ENCODE measurements at regions not wholly inside any gene's neighbourhood (a gene's known extent, or its start where the extent isn't known, plus 50 kb on each side); places are given as distances from the start of the nearest gene placed in this dataset.
"Not testable (repeated sequence)": the region's sequence is repeated elsewhere in the genome, so short reads cannot be mapped to it uniquely, and the experiment has no call there.

DNA sequence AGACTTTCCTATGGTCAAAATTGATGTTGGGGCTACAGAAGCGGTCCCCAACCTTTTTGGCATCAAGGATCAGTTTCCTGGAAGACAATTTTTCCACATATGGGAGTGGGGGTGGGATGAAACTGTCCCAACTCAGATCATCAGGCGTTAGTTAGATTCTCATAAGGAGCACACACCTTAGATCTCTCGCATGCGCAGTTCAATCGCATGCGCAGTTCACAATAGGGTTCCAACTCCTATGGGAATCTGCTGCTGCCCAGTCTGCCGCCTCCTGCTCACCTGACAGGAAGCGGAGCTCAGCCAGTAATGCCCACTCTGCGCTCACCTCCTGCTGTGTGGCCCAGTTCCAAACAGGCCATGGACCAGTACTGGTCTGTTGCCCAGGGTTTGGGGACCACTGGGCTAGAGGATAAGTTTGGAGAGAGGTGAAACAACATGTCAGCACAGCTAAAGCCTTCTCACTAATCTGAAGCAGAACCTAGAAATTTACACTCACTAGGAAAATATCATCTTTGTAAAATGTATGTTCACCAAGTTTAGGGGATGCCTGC, 410.8 kb upstream of the ZNF804A start:
- intact Hi-C loops (cut with micrococcal nuclease): no loop called here

DNA sequence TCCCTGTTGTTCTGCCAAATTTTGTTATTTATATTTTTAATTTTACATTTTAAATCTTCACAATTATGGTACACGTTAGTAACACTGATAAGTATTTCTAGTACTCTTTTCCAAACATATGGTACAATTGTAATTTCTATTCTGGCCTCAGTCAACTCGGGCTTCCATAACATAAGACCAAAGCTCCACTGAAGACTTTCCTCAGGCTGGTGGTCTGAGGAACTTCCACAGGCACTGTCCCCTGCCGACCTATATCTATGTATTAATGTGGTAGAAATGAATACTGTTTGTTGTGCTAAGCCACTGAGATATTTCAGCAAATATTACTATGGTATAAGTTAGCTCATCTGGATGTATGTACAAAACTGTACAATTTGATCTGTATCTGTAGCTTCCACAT, 407.6 kb upstream of the ZNF804A start:
- intact Hi-C loops (cut with micrococcal nuclease): no loop called here

DNA sequence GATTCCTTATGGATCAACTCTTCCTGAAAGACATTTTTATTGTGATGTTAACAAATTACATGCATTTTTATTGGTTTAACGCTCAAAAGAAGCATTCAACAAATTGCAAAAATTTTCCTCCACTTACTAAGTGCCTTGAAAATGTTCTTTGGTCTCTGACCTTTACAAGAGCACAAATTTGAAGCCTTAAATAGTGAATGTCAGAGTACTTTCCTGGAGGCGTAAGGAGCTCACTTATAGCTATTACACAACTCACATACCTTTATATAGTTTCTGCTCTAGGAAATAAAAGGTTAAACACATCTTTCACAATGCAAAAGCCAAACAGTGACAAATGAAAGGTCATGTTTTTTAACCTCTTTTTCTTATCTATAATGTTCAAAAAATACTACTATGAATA, 405.7 kb upstream of the ZNF804A start:
- intact Hi-C loops (cut with micrococcal nuclease): no loop called here

- intact Hi-C loops (cut with micrococcal nuclease): no loop called here
These were observed 400.9 kb upstream of the ZNF804A start for GRCh38 chr2:184197413-184197812.

- intact Hi-C loops (cut with micrococcal nuclease): not testable (repeated sequence)
These were observed 399.5 kb upstream of the ZNF804A start for GRCh38 chr2:184198791-184199190.

- intact Hi-C loops (cut with micrococcal nuclease): no loop called here
These were observed 399.1 kb upstream of the ZNF804A start for GRCh38 chr2:184199274-184199673.

DNA sequence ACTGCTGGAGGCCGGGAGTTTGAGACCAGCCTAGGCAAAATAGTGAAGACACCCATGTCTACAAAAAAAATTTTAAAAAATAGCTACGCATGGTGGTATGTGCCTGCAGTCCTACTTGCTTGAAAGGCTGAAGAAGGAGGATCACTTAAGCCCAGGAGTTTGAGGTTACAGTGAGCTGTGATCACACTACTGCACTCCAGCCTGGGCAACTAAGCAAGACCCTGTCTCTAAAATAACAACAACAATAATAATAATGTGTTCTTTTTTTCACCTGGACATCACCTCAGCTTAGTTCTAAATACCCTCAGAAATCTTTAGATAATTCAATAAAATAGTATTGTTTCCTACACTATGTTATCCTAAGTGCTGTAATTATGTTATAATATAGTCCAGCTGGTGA, 397.1 kb upstream of the ZNF804A start:
- intact Hi-C loops (cut with micrococcal nuclease): no loop called here

DNA sequence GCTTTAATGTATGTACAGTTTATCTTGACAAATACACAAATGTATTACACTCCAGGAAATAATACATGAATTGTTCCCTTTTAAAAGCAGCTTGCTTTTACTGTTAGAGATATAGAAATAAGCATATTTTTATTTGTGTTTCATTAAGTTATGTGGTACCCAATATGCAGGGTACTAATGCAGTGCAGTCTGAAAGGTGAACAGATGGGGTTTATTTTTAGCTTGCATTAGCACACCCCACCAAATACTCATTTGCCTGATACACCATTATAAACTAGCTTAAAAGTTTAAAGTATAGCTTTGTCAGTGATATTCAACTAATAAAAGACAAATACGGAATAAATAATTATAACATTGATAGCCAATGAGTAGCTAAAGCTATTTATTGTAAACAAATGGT, 394.7 kb upstream of the ZNF804A start:
- intact Hi-C loops (cut with micrococcal nuclease): no loop called here

DNA sequence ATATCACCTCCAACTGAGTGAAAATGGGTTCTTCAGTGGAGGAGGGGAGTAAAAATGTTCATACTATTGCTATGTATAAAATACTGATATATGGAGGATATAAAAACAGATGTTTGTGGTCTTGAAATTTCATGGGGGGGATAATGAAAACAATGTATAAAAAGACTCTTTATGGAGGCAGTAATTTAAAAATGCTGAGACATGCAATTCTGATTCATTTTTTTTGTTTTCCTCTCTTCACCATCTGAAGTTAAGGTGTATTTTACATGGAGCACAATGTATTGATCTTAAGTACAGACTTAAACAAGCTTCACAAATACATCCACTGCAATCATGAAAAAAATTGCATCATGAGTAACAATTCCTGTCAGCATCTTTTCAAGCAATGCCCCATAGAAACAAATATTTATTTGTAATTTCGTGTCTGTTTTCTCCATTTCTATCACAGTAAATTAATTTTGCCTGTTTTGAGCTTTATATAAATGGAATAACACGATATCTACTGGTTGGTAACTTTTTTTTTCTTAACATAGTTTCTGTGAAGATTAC, 393.2 kb upstream of the ZNF804A start:
- intact Hi-C loops (cut with micrococcal nuclease): no loop called here

DNA sequence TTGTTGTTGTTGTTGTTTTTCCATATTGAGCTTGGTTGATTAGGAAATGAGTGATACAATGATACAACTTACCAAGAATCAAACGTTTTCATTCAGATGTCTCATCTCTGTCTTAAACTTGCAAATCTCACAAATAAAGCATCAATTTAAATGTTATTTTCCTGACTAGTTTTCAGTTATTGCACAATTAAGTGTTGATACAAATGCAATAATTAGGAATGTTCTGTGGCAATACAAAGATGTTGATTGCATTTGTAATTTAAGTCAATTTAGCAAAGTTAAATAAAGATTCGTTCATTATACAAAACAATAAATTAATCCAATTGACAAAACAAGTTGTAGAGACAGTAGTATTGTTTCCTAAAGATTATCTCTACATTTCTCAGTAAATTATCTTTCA, 392.3 kb upstream of the ZNF804A start:
- intact Hi-C loops (cut with micrococcal nuclease): no loop called here

DNA sequence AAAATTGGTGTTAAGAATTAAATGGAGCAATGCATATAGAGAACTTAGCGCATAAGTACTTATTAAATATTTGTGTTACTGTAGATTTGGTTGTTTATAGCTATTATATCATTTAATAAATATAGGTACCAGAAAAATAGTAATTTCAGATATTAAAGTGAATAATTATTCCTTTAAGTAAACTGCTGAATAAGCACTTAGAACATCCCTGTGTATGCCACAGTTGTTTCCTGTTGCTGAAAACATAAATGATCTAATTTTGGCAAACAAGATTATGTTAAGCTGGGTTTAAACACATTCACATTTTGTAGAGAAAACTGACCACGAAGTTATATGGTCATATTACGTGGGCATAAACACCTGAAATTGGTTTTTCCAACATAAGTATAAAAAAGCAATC, 388.0 kb upstream of the ZNF804A start:
- intact Hi-C loops (cut with micrococcal nuclease): no loop called here

DNA sequence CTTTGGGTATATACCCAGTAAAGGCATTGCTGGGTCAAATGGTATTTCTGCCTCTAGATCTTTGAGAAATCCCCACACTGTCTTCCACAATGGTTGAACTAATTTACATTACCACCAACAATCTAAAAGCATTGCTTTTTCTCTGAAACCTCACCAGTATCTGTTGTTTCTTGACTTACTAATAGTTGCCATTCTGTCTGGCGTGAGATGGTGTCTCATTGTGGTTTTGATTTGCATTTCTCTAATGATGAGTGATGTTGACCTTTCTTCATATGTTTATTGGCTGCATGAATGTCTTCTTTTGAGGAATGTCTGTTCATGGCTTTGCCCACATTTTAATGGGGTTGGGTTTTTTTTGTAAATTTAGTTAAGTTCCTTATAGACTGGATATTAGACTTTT, 382.6 kb upstream of the ZNF804A start:
- intact Hi-C loops (cut with micrococcal nuclease): no loop called here

DNA sequence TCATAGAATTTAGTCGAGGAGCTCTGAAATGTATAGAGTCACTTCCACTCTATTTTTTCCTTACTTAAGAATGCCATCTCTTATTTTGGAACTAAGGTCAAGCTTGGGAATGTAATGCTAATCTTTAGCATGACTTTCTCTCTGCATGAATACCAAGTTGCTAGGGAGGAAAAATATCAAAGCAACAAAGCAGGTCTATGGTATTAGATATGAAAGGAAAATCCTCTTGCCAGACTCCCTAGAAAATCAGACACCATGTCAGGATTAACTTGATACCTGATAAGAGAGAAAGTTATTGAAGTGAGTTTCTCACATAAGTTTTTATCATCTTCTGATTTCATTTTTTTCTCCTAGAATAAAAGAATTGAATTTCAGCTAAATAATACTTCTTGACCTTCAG, 341.7 kb upstream of the ZNF804A start:
- intact Hi-C loops (cut with micrococcal nuclease): no loop called here

DNA sequence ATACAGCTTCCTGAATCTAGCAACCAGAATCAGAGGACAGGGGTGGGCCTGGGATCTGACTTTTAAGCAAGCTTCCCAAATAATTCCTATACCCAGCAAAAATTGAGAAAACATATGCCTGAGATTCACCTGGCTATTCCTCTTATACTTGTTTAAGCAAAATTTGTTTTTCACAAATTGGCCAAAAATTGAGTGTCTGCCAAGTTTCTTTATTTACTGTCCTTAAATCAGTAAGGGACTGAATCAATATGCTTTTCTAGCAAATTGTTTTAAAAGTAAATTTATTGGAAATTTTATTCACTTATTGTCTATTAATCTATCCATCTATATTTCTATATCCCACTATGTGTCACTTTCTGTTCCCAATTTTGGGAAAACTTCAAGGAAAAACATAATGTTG, 337.0 kb upstream of the ZNF804A start:
- intact Hi-C loops (cut with micrococcal nuclease): no loop called here

DNA sequence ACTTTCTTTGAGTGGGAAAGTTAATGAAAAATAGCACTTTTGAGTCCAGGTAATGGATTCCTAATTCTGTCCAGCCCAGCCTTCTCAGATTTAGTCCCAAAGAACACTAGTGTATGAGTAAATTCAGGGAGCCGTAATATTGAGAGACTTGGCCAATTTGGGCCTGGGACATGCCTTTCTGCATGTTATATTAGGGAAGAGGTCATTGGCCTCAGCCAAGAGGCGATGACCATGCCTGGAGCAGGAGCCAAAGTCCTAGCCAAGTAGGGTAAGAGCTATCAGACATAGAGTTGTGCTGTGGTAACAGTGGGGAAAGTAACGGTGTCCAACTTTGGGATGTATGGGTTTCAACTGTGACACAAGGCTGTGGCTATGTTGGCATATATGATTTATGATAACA, 336.5 kb upstream of the ZNF804A start:
- intact Hi-C loops (cut with micrococcal nuclease): no loop called here

- intact Hi-C loops (cut with micrococcal nuclease): no loop called here
These were observed 329.3 kb upstream of the ZNF804A start for GRCh38 chr2:184268900-184269477.

- intact Hi-C loops (cut with micrococcal nuclease): no loop called here
These were observed 327.7 kb upstream of the ZNF804A start for GRCh38 chr2:184270660-184271059.

DNA sequence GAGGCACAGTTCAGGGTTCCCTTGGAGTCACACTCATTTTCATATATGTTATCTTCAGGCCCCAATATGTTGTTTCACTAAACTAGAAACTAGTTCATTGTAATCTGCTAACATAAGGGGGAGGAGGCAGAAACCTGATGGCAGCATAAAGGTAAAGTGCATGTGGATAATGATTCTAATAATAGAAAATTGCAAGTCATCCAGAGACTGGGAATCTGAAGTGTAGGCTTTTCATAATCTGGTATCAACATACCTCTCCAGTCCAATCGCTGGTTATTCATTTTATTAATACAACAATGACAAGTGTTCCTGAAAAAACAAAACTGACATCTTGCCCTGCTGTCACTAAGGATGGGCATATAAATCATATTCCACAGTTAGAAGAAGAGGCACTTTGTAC, 326.3 kb upstream of the ZNF804A start:
- intact Hi-C loops (cut with micrococcal nuclease): no loop called here

GRCh38 chr2:184294831-184295230, 303.5 kb upstream of the ZNF804A start:
- intact Hi-C loops (cut with micrococcal nuclease): no loop called here

DNA sequence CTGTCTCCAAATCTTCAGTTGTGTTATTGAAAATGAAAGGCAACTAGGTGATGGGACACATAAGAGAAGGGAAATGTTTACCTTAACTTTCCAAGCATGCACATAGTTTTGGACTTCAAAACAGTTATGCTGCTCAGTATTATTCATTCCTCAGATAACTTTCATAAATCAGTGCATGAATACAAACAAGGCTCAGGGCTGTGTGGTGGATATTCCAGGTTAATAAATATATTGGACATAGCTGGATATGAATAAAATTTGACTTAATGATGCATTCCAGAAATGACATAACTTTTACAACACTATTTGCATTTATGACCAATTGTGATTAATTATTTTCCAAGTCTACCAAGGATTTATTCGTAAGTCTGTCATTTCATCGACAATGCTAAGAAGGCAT, 301.2 kb upstream of the ZNF804A start:
- intact Hi-C loops (cut with micrococcal nuclease): no loop called here

- intact Hi-C loops (cut with micrococcal nuclease): no loop called here
These were observed 295.8 kb upstream of the ZNF804A start for GRCh38 chr2:184302506-184302905.

DNA sequence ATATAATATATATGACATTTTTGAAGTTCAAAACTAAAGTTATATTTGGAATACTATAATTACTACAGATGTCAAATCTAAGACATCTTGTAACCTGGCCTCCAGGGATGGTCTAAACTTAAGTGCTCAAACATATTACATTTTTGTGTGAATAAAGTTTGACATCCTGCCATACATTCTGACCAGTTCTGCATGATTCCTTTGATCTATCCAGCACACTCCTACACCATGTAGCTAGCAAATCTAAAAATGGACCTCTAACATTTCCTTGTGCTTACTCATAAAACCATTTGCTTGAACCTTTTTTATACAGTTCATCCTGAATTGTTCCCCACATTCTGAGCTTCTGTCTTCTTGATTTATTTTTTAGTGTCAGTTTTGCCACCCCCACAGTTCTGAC, 294.3 kb upstream of the ZNF804A start:
- intact Hi-C loops (cut with micrococcal nuclease): no loop called here

GRCh38 chr2:184305105-184305504, 293.2 kb upstream of the ZNF804A start:
- intact Hi-C loops (cut with micrococcal nuclease): no loop called here

DNA sequence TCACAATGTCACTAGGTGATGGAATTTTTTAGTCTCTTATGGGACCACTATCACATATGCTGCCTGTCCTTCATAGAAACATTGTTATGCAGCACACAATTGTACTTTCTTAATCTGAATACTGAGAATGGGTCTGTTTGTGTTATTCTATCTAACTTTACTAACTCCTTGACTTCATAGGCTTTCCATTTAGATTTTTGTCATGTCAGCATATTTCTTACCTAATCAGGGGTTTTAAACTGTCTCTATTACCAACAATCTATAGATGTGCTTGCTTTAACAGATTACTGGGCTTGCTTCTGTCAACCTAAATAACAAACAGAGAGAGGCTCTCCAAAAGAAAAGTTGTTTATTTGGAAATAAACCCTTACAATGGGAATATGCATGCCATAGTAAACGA, 289.6 kb upstream of the ZNF804A start:
- intact Hi-C loops (cut with micrococcal nuclease): no loop called here
